ENCODE measurements at regions not wholly inside any gene's neighbourhood (a gene's known extent, or its start where the extent isn't known, plus 50 kb on each side); places are given as distances from the start of the nearest gene placed in this dataset.

DNA sequence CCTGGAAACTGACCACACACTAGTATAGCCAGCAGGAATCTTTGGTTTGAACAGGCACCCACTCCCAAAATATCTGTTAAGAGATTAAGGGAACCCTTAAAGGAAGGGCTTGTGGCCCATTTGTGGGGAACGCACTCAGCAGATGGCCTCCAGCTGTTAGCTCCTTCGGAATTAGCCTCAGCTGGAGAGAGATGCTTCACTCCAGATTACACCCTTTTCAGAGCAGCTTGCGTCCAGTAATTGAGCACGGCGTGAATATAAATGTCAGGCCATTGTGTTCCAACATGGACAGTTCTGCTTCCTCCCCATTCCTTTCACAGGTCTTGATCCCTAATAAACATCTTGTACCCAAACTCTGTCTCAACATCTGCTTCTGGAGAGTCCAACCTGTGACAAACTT lies 397.8 kb downstream of the SEC23A start:
- TF ChIP-seq, protein P1, sequence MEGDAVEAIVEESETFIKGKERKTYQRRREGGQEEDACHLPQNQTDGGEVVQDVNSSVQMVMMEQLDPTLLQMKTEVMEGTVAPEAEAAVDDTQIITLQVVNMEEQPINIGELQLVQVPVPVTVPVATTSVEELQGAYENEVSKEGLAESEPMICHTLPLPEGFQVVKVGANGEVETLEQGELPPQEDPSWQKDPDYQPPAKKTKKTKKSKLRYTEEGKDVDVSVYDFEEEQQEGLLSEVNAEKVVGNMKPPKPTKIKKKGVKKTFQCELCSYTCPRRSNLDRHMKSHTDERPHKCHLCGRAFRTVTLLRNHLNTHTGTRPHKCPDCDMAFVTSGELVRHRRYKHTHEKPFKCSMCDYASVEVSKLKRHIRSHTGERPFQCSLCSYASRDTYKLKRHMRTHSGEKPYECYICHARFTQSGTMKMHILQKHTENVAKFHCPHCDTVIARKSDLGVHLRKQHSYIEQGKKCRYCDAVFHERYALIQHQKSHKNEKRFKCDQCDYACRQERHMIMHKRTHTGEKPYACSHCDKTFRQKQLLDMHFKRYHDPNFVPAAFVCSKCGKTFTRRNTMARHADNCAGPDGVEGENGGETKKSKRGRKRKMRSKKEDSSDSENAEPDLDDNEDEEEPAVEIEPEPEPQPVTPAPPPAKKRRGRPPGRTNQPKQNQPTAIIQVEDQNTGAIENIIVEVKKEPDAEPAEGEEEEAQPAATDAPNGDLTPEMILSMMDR (IDR thresholded peaks at IDR 0.05) = no peak
- TF ChIP-seq EZH2 (IDR thresholded peaks at IDR 0.05) = no peak
- no peak for TF ChIP-seq EZH2phosphoT487 (IDR thresholded peaks at IDR 0.05)

All from neural progenitor cell (in vitro differentiated cells).